Liver (tissue), 8 donors: ENCODE measurements at regions not wholly inside any gene's neighbourhood (a gene's known extent, or its start where the extent isn't known, plus 50 kb on each side); places are given as distances from the start of the nearest gene placed in this dataset.

ENCODE experiments used
- DNase-seq: peaks from one replicate; pipeline ENCODE4 v3.0.0-alpha.2; 2017; ENCODE audit warnings: low spot score
- H3K27ac ChIP-seq, 2 donors: one replicate each; pipeline ENCODE4 v1.7.0; 2013; ENCODE audit warnings: inconsistent platforms in 2 of 2, low read length in 2 of 2, control low read depth in 1 of 2, low read depth in 1 of 2, mild to moderate bottlenecking in 1 of 2
- H3K27me3 ChIP-seq, 4 donors: one replicate each; pipeline versions ENCODE4 v1.6.1 to v1.7.0; 2013; ENCODE audit warnings: low read length in 3 of 4, inconsistent platforms in 1 of 4, mild to moderate bottlenecking in 1 of 4, moderate library complexity in 1 of 4; ENCODE audit not compliant: control insufficient read depth in 4 of 4, insufficient read depth in 4 of 4
- H3K36me3 ChIP-seq, 4 donors: one replicate each; pipeline versions ENCODE4 v1.6.1 to v1.7.0; 2013; ENCODE audit warnings: low read length in 3 of 4, mild to moderate bottlenecking in 3 of 4, low read depth in 1 of 4, moderate library complexity in 1 of 4; ENCODE audit not compliant: control insufficient read depth in 4 of 4, insufficient read depth in 3 of 4
- H3K4me1 ChIP-seq, 4 donors: one replicate each; pipeline versions ENCODE4 v1.6.1 to v1.7.0; 2013; ENCODE audit warnings: low read length in 3 of 4, mild to moderate bottlenecking in 3 of 4, moderate library complexity in 1 of 4; ENCODE audit not compliant: control insufficient read depth in 4 of 4, insufficient read depth in 4 of 4
- H3K4me3 ChIP-seq, 3 donors: one replicate each; pipeline versions ENCODE4 v1.6.1 to v1.7.0; 2013; ENCODE audit warnings: low read length in 3 of 3, control low read depth in 1 of 3, low read depth in 1 of 3, mild to moderate bottlenecking in 1 of 3
- H3K9ac ChIP-seq, 2 donors: one replicate each; pipeline ENCODE4 v1.7.0; 2013; ENCODE audit warnings: low read length in 2 of 2, mild to moderate bottlenecking in 2 of 2, moderate library complexity in 2 of 2, control low read depth in 1 of 2, low read depth in 1 of 2
- H3K9me3 ChIP-seq, 4 donors: one replicate each; pipeline versions ENCODE4 v1.6.1 to v1.7.0; 2013; ENCODE audit warnings: low read length in 3 of 4; ENCODE audit not compliant: control insufficient read depth in 4 of 4
- RXRA ChIP-seq, 2 donors: IDR thresholded peaks; 2 replicates each; pipeline ENCODE4 v1.6.1; 2017 to 2018; ENCODE audit warnings: antibody characterized with exemption in 2 of 2, mild to moderate bottlenecking in 1 of 2
- SP1 ChIP-seq: IDR thresholded peaks from 2 replicates; pipeline ENCODE4 v1.6.1; 2018; ENCODE audit warnings: antibody characterized with exemption, mild to moderate bottlenecking
- YY1 ChIP-seq: IDR thresholded peaks from 2 replicates; pipeline ENCODE4 v1.6.1; 2016; ENCODE audit warnings: antibody characterized with exemption, mild to moderate bottlenecking
- whole genome bisulfite sequencing: extraction: QIAGEN DNeasy Blood & Tissue Kit; methylation state at CpG from one replicate; pipeline ENCODE4 v1.1.7; 2013; 5-methylcytosine and 5-hydroxymethylcytosine counted together
- TF ChIP-seq, protein P1 (sequence below): IDR thresholded peaks from 2 replicates; pipeline ENCODE4 v1.6.1; 2016; ENCODE audit warnings: antibody characterized with exemption
- TF ChIP-seq, protein P2 (sequence below): IDR thresholded peaks from 2 replicates; pipeline ENCODE4 v1.6.1; 2016; ENCODE audit warnings: antibody characterized with exemption, mild to moderate bottlenecking
- TF ChIP-seq, protein P3 (sequence below): IDR thresholded peaks from 2 replicates; pipeline ENCODE4 v1.6.1; 2016; ENCODE audit warnings: antibody characterized with exemption
- TF ChIP-seq, protein P4 (sequence below): fragments of 150-350 bp; IDR thresholded peaks from 2 replicates; pipeline ENCODE4 v1.5.1; 2017; ENCODE audit warnings: improper control_type of control experiment, low read depth, low read length; ENCODE audit not compliant: missing input control
- TF ChIP-seq, protein P5 (sequence below): IDR thresholded peaks from 2 replicates; pipeline ENCODE4 v1.6.1; 2016; ENCODE audit warnings: antibody characterized with exemption
- donor health status: healthy.
- donor health status: healthy.
- donor health status: healthy.
- donor health status: healthy.
- donor health status: healthy.

DNA sequence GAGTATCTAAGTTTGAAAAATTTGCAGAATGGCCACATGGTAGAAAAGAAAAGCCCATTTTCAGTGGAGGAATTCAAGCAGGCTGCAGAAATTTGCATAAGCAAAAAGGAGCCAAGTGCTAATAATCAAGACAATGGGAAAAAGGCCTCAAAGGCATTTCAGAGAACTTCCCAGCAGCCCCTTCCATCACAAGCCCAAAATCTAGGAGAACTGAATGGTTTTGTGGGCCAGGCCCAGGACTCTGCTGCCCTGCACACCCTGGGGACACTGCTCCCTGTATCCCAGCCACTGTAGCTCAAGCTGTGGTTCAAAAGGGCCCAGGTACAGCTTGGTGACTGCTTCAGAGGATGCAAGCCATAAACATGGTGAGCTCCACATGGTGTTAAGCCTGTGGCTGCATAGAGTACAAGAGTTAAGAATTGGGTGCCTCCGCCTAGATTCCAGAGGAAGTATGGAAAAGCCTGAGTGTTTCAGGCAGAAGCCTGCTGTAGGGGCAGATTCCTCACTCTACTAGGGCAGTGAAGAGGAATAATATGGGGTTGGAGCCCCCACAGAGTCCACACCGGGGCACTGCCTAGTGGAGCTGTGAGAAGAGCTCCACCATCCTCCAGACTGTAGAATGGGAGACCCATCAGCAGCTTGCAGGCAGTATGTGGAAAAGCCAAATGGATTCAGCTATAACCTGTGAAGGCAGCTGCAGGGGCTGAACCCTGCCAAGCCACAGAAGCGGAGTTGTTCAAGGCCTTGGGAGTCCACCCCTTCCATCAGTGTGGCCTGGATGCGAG lies 720.7 kb upstream of the CTNND2 start:
- TF ChIP-seq, protein P1, sequence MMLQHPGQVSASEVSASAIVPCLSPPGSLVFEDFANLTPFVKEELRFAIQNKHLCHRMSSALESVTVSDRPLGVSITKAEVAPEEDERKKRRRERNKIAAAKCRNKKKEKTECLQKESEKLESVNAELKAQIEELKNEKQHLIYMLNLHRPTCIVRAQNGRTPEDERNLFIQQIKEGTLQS = no peak
- H3K27me3 ChIP-seq = no peaks in the 10 kb centered on the region
- H3K9ac ChIP-seq = no peak overlapping the region
- WGBS = 76% methylated on average over 4 of the region's 4 CpGs
- H3K4me1 ChIP-seq = no peaks in the 10 kb centered on the region
- H3K9me3 ChIP-seq = peaks cover 0 to 2% (median under 1%) of the 10 kb centered on the region in 4 donors
- H3K4me3 ChIP-seq = no peak overlapping the region
- no peak overlapping the region for H3K27ac ChIP-seq
- no peak for DNase-seq
- H3K36me3 ChIP-seq = no peaks in the 10 kb centered on the region

DNA sequence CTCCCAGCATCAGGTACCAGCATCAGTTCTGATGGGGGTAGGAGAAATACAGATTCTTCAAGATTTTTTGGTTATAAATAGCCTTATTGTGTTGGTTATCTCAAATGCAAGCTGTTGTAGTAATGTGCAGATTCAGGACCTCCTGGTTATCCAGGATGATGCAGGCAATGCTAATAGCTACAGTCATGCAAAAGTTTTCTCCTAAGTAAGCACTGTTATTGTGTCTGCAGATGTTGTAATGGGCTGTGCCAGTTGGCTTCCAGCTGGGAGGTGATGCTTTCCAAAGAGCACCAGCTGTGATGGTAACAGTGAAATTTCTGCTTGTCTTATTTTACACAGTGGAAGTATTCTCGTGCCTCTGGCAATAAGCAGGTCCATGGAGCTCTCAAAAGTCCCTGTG lies 719.2 kb upstream of the CTNND2 start:
- Histone ChIP-seq H3K4me1 (no peaks in the 10 kb centered on the region), H3K9ac (no peak overlapping the region), H3K4me3 (no peak overlapping the region), H3K27me3 (no peaks in the 10 kb centered on the region), H3K9me3 (peaks cover 0 to 2% (median under 1%) of the 10 kb centered on the region in 4 donors), H3K36me3 (no peaks in the 10 kb centered on the region), H3K27ac (no peak overlapping the region)
- no peak for DNase-seq
- TF ChIP-seq RXRA (IDR thresholded peaks at IDR 0.05) (no peak), SP1 (no peak)
- TF ChIP-seq, protein P2, sequence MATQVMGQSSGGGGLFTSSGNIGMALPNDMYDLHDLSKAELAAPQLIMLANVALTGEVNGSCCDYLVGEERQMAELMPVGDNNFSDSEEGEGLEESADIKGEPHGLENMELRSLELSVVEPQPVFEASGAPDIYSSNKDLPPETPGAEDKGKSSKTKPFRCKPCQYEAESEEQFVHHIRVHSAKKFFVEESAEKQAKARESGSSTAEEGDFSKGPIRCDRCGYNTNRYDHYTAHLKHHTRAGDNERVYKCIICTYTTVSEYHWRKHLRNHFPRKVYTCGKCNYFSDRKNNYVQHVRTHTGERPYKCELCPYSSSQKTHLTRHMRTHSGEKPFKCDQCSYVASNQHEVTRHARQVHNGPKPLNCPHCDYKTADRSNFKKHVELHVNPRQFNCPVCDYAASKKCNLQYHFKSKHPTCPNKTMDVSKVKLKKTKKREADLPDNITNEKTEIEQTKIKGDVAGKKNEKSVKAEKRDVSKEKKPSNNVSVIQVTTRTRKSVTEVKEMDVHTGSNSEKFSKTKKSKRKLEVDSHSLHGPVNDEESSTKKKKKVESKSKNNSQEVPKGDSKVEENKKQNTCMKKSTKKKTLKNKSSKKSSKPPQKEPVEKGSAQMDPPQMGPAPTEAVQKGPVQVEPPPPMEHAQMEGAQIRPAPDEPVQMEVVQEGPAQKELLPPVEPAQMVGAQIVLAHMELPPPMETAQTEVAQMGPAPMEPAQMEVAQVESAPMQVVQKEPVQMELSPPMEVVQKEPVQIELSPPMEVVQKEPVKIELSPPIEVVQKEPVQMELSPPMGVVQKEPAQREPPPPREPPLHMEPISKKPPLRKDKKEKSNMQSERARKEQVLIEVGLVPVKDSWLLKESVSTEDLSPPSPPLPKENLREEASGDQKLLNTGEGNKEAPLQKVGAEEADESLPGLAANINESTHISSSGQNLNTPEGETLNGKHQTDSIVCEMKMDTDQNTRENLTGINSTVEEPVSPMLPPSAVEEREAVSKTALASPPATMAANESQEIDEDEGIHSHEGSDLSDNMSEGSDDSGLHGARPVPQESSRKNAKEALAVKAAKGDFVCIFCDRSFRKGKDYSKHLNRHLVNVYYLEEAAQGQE = no peak
- TF ChIP-seq, protein P3, sequence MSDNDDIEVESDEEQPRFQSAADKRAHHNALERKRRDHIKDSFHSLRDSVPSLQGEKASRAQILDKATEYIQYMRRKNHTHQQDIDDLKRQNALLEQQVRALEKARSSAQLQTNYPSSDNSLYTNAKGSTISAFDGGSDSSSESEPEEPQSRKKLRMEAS = no peak
- TF ChIP-seq, protein P4, sequence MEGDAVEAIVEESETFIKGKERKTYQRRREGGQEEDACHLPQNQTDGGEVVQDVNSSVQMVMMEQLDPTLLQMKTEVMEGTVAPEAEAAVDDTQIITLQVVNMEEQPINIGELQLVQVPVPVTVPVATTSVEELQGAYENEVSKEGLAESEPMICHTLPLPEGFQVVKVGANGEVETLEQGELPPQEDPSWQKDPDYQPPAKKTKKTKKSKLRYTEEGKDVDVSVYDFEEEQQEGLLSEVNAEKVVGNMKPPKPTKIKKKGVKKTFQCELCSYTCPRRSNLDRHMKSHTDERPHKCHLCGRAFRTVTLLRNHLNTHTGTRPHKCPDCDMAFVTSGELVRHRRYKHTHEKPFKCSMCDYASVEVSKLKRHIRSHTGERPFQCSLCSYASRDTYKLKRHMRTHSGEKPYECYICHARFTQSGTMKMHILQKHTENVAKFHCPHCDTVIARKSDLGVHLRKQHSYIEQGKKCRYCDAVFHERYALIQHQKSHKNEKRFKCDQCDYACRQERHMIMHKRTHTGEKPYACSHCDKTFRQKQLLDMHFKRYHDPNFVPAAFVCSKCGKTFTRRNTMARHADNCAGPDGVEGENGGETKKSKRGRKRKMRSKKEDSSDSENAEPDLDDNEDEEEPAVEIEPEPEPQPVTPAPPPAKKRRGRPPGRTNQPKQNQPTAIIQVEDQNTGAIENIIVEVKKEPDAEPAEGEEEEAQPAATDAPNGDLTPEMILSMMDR = no peak
- WGBS = 25% methylated on average over 1 of the region's 1 CpG

DNA sequence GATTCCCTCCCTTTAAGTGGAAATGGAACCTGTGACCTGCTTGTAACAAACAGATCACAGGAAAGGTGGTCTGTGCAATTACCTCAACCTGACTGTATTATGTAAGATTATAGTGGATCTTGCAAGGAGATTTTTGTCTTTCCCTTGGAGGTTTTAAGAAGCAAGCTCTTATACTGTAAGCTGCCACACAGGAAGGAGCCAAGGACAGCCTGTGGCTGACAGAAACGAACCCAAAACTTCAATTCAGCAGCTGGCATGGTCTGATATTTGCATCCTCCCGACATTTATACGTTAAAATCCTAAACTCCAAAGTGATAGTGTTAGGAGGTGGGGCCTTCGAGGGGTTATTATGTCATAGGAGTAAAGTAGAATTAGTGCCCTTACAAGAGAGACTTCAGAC lies 711.8 kb upstream of the CTNND2 start:
- peaks cover 0 to 4% (median 2%) of the 10 kb centered on the region in 4 donors for H3K9me3 ChIP-seq
- no peaks in the 10 kb centered on the region for H3K27me3 ChIP-seq
- no peaks in the 10 kb centered on the region for H3K36me3 ChIP-seq
- WGBS = 56% methylated on average over 4 of the region's 4 CpGs
- no peaks in the 10 kb centered on the region for H3K4me1 ChIP-seq
- no peak overlapping the region for H3K27ac ChIP-seq
- no peak for DNase-seq
- H3K9ac ChIP-seq = no peak overlapping the region
- H3K4me3 ChIP-seq = no peak overlapping the region
- no peak for TF ChIP-seq YY1
- TF ChIP-seq, protein P2 = no peak
- TF ChIP-seq, protein P4 = no peak
- TF ChIP-seq, protein P5, sequence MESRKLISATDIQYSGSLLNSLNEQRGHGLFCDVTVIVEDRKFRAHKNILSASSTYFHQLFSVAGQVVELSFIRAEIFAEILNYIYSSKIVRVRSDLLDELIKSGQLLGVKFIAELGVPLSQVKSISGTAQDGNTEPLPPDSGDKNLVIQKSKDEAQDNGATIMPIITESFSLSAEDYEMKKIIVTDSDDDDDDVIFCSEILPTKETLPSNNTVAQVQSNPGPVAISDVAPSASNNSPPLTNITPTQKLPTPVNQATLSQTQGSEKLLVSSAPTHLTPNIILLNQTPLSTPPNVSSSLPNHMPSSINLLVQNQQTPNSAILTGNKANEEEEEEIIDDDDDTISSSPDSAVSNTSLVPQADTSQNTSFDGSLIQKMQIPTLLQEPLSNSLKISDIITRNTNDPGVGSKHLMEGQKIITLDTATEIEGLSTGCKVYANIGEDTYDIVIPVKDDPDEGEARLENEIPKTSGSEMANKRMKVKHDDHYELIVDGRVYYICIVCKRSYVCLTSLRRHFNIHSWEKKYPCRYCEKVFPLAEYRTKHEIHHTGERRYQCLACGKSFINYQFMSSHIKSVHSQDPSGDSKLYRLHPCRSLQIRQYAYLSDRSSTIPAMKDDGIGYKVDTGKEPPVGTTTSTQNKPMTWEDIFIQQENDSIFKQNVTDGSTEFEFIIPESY = no peak
